ENCODE measurements at regions not wholly inside any gene's neighbourhood (a gene's known extent, or its start where the extent isn't known, plus 50 kb on each side); places are given as distances from the start of the nearest gene placed in this dataset.

DNA sequence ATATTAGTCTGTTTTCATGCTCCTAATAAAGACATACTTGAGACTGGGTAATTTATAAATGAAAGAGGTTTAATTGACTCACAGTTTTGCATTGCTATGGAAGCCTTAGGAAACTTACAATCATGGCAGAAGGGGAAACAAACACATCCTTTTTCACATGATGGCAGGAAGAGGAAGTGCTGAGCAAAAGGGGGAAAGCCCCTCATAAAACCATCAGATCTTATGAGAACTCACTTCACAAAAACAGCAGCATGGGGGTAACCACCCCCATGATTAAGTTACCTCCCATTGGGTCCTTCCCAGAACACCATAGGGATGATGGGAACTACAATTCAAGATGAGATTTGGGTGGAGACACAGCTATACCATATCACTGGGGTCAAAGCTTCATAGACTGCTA, 254.2 kb downstream of the ERMARD start:
- peaks cover 21 to 44% (median 37%) of the 10 kb centered on the region in 7 donors for H3K9me3 Mint-ChIP-seq
- Histone ChIP-seq H3K4me2 (replicated peaks; ENCODE audit: extremely low read depth, low read length, poor library complexity, severe bottlenecking) (no peak overlapping the region), H3K79me2 (ENCODE audit: insufficient read depth, low read length) (no peaks in the 10 kb centered on the region), H3K9me3 (replicated peaks in 1 of 2; ENCODE audit: control insufficient read depth in 1 of 2, insufficient read depth in 1 of 2, low read length in 2 of 2) (peaks cover 24 to 30% of the 10 kb centered on the region in 2 donors), H3K4me3 (replicated peaks in 1 of 3; ENCODE audit: low read depth in 2 of 3, low read length in 3 of 3) (no peak overlapping the region), H3K4me1 (ENCODE audit: control insufficient read depth in 1 of 2, insufficient read depth in 2 of 2, low read length in 2 of 2) (peaks cover 10 to 17% of the 10 kb centered on the region in 2 donors), H3K9ac (ENCODE audit: insufficient read depth, low read length, poor library complexity, severe bottlenecking) (no peak overlapping the region), H4K20me1 (ENCODE audit: insufficient read depth, low read length) (no peaks in the 10 kb centered on the region), H3K36me3 (replicated peaks in 1 of 2; ENCODE audit: control insufficient read depth in 1 of 2, insufficient read depth in 2 of 2, low read length in 2 of 2) (no peaks in the 10 kb centered on the region), H3K27ac (ENCODE audit: low read depth in 1 of 2, low read length in 2 of 2) (peak overlapping the region; percentile 7 to 78), H2AFZ (ENCODE audit: insufficient read depth, low read depth, low read length, poor library complexity, severe bottlenecking) (no peak overlapping the region), H3K27me3 (ENCODE audit: control insufficient read depth in 2 of 2, insufficient read depth in 2 of 2, low read length in 2 of 2) (no peaks in the 10 kb centered on the region)
- H3K4me3 Mint-ChIP-seq = no peak overlapping the region
- H3K36me3 Mint-ChIP-seq = peaks cover 1 to 10% of the 10 kb centered on the region in 2 donors
- peak overlapping the region; percentile 73 to 90 (median 86) for H3K27ac Mint-ChIP-seq
- DNase-seq = peak; percentile 73 to 90 (median 76)
- peaks cover 4 to 8% (median 4%) of the 10 kb centered on the region in 3 donors for H3K27me3 Mint-ChIP-seq (ENCODE audit: low read depth in 3 of 3)
- TF ChIP-seq, protein P1, sequence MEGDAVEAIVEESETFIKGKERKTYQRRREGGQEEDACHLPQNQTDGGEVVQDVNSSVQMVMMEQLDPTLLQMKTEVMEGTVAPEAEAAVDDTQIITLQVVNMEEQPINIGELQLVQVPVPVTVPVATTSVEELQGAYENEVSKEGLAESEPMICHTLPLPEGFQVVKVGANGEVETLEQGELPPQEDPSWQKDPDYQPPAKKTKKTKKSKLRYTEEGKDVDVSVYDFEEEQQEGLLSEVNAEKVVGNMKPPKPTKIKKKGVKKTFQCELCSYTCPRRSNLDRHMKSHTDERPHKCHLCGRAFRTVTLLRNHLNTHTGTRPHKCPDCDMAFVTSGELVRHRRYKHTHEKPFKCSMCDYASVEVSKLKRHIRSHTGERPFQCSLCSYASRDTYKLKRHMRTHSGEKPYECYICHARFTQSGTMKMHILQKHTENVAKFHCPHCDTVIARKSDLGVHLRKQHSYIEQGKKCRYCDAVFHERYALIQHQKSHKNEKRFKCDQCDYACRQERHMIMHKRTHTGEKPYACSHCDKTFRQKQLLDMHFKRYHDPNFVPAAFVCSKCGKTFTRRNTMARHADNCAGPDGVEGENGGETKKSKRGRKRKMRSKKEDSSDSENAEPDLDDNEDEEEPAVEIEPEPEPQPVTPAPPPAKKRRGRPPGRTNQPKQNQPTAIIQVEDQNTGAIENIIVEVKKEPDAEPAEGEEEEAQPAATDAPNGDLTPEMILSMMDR (IDR thresholded peaks at IDR 0.05) = no peak
- peaks cover 22% of the 10 kb centered on the region for H3K4me1 Mint-ChIP-seq
- intact Hi-C loops (cut with micrococcal nuclease) = loop anchor here in 1 of 2 donors (5.0 kb wide), 1 partner anchor 82 kb away; no protein-coding TSS in a partner anchor

DNA sequence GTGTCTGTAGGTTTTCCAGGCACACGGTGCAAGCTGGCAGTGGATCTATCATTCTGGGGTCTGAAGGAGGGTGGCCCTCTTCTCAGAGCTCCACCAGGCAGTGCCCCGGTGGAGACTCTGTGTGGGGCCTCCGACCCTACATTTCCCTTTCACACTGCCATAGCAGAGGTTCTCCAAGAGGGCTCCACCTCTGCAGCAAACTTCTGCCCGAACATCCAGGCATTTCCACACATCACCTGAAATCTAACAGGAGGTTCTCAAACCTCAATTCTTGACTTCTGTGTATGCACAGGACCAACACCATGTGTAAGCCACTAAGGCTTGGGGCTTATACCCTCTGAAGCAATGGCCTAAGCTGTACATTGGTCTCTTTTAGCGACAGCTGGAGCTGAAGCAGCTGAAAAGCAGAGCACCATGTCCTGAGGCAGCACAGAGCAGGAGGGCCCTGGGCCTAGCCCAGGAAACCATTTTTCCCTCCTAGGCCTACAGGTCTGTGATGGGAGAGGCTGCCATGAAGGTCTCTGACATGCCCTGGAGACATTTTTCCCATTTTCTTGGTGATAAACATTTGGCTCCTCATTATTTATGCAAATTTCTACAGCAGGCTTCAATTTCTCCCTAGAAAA, 253.3 kb downstream of the ERMARD start:
- DNase-seq = no peak
- Histone ChIP-seq H3K36me3 (replicated peaks in 1 of 2; ENCODE audit: control insufficient read depth in 1 of 2, insufficient read depth in 2 of 2, low read length in 2 of 2) (no peaks in the 10 kb centered on the region), H2AFZ (ENCODE audit: insufficient read depth, low read depth, low read length, poor library complexity, severe bottlenecking) (no peak overlapping the region), H3K4me1 (ENCODE audit: control insufficient read depth in 1 of 2, insufficient read depth in 2 of 2, low read length in 2 of 2) (peaks cover 10 to 15% of the 10 kb centered on the region in 2 donors), H3K4me2 (replicated peaks; ENCODE audit: extremely low read depth, low read length, poor library complexity, severe bottlenecking) (no peak overlapping the region), H3K4me3 (replicated peaks in 1 of 3; ENCODE audit: low read depth in 2 of 3, low read length in 3 of 3) (no peak overlapping the region), H3K9ac (ENCODE audit: insufficient read depth, low read length, poor library complexity, severe bottlenecking) (no peak overlapping the region), H4K20me1 (ENCODE audit: insufficient read depth, low read length) (no peaks in the 10 kb centered on the region), H3K27ac (ENCODE audit: low read depth in 1 of 2, low read length in 2 of 2) (peak overlapping the region in 1 of 2 donors; percentile 78), H3K9me3 (replicated peaks in 1 of 2; ENCODE audit: control insufficient read depth in 1 of 2, insufficient read depth in 1 of 2, low read length in 2 of 2) (peaks cover 24 to 30% of the 10 kb centered on the region in 2 donors), H3K27me3 (ENCODE audit: control insufficient read depth in 2 of 2, insufficient read depth in 2 of 2, low read length in 2 of 2) (no peaks in the 10 kb centered on the region), H3K79me2 (ENCODE audit: insufficient read depth, low read length) (no peaks in the 10 kb centered on the region)
- Mint-ChIP-seq H3K27ac (peak overlapping the region in 6 of 7 donors; percentile 66 to 90 (median 84)), H3K9me3 (peaks cover 21 to 44% (median 37%) of the 10 kb centered on the region in 7 donors), H3K4me3 (no peak overlapping the region), H3K27me3 (ENCODE audit: low read depth in 3 of 3) (peaks cover 1 to 6% (median 2%) of the 10 kb centered on the region in 3 donors), H3K36me3 (peaks cover 1 to 10% of the 10 kb centered on the region in 2 donors), H3K4me1 (peaks cover 19% of the 10 kb centered on the region)
- 75% methylated on average over 4 of the region's 5 CpGs for WGBS (ENCODE audit: insufficient coverage)
- intact Hi-C loops (cut with micrococcal nuclease) = loop anchor here in 1 of 2 donors (5.0 kb wide), 1 partner anchor 83 kb away; no protein-coding TSS in a partner anchor
- TF ChIP-seq, protein P1 (IDR thresholded peaks at IDR 0.05) = no peak

Data from CD14-positive monocyte (primary cell).